Endothelial cell of umbilical vein (primary cell): ENCODE measurements at regions not wholly inside any gene's neighbourhood (a gene's known extent, or its start where the extent isn't known, plus 50 kb on each side); places are given as distances from the start of the nearest gene placed in this dataset.

ENCODE experiments used
- CTCF ChIP-seq, 2 donors: IDR thresholded peaks; 1 replicate in 1 of 2; 2 replicates in 1 of 2; pipeline ENCODE4 v1.5.1; 2011; ENCODE audit warnings: low read length in 2 of 2, mild to moderate bottlenecking in 2 of 2, moderate library complexity in 2 of 2, control low read depth in 1 of 2, inconsistent platforms in 1 of 2, low read depth in 1 of 2; ENCODE audit not compliant: insufficient read depth in 1 of 2; ENCODE audit errors: extremely low read depth in 1 of 2
- EZH2 ChIP-seq: IDR thresholded peaks from 2 replicates; pipeline ENCODE4 v1.6.1; 2012; ENCODE audit warnings: borderline replicate concordance, low read depth, mild to moderate bottlenecking, moderate library complexity, low read length, inconsistent platforms; ENCODE audit not compliant: severe bottlenecking
- FOS ChIP-seq: IDR thresholded peaks from 2 replicates; pipeline ENCODE4 v1.6.1; 2011; ENCODE audit warnings: mild to moderate bottlenecking, low read length, moderate library complexity, borderline replicate concordance; ENCODE audit not compliant: insufficient read depth
- GATA2 ChIP-seq: IDR thresholded peaks from 2 replicates; pipeline ENCODE4 v1.7.0; 2011; ENCODE audit warnings: low read depth, mild to moderate bottlenecking, moderate library complexity, mixed read lengths, low read length; ENCODE audit not compliant: insufficient read length, insufficient read depth
- JUN ChIP-seq: IDR thresholded peaks from 2 replicates; pipeline ENCODE4 v1.6.1; 2011; ENCODE audit warnings: borderline replicate concordance, low read depth; ENCODE audit not compliant: insufficient read length, insufficient read depth
- MAX ChIP-seq: IDR thresholded peaks from 2 replicates; pipeline ENCODE4 v1.6.1; 2011; ENCODE audit not compliant: insufficient read depth, insufficient read length
- MYC ChIP-seq: IDR thresholded peaks from one replicate; pipeline ENCODE4 v1.6.1; 2011; ENCODE audit warnings: mild to moderate bottlenecking, low read depth, low read length
- POLR2A ChIP-seq: IDR thresholded peaks from 2 replicates; pipeline ENCODE4 v1.6.1; 2012; ENCODE audit warnings: low read depth, mild to moderate bottlenecking, control low read depth, low read length
- POLR2AphosphoS5 ChIP-seq: IDR thresholded peaks from 2 replicates; pipeline ENCODE4 v1.6.1; 2012; ENCODE audit warnings: low read depth, mild to moderate bottlenecking, control low read depth, low read length, moderate library complexity; ENCODE audit not compliant: insufficient read depth

- TF ChIP-seq POLR2A (no peak), CTCF (IDR thresholded peaks at IDR 0.05; ENCODE audit: extremely low read depth in 1 of 2, insufficient read depth in 1 of 2, low read depth in 1 of 2, low read length in 2 of 2) (no peak), MAX (no peak), POLR2AphosphoS5 (no peak), JUN (no peak), GATA2 (no peak), EZH2 (no peak), MYC (no peak), FOS (no peak)
These were observed 172.0 kb downstream of the C12orf75 start for GRCh38 chr12:105502426-105502930.
